Activated CD4-positive, alpha-beta T cell treated with anti-CD3 and anti-CD28 coated beads, Interleukin-2, amount 50 U/mL, for 4 hours (primary cell): ENCODE measurements at regions not wholly inside any gene's neighbourhood (a gene's known extent, or its start where the extent isn't known, plus 50 kb on each side); places are given as distances from the start of the nearest gene placed in this dataset.

Experiments used
- DNase-seq, 2 experiments: peaks; one replicate each; pipeline ENCODE4 v3.0.0-alpha.2; 2020

GRCh38 chr13:31964168-31964567 is 67.4 kb upstream of the FRY start:
- DNase-seq = no peak

- no peak for DNase-seq
Observed at GRCh38 chr13:31965361-31966066, 66.1 kb upstream of the FRY start.

GRCh38 chr13:31967155-31967554 is 64.4 kb upstream of the FRY start:
- no peak for DNase-seq

- no peak for DNase-seq
Observed at GRCh38 chr13:31968473-31968872, 63.1 kb upstream of the FRY start.

- DNase-seq = no peak
Observed at GRCh38 chr13:31970231-31970930, 61.2 kb upstream of the FRY start.

- DNase-seq = no peak
Observed at GRCh38 chr13:31972453-31972852, 59.1 kb upstream of the FRY start.

GRCh38 chr13:31978021-31978420 is 53.6 kb upstream of the FRY start:
- no peak for DNase-seq

GRCh38 chr13:31980830-31981229 is 50.7 kb upstream of the FRY start:
- no peak for DNase-seq
